HepG2 (cell line): ENCODE measurements at regions not wholly inside any gene's neighbourhood (a gene's known extent, or its start where the extent isn't known, plus 50 kb on each side); places are given as distances from the start of the nearest gene placed in this dataset.

Experiments
- ATAC-seq: fragments of 200-7000 bp; cut with Tn5 transposase; 3 replicates; pipeline ENCODE4 v1.9.1; 2020; ENCODE audit warnings: mild to moderate bottlenecking, moderate library complexity
- BruUV-seq: library from RNA; stranded (reverse); fragments of 400-500 nt; replicated peaks from 2 replicates; lab custom pipeline; 2021; lab: Mats Ljungman, UMichigan
- CTCF ChIA-PET: fragments of 300-600 bp; formaldehyde crosslinking; extraction: SDS; loops from one replicate; lab custom pipeline; 2021; ENCODE audit warnings: low total read pairs, inconsistent platforms, low intra/inter-chr PET ratio; lab: Yijun Ruan, JAX
- POLR2A ChIA-PET: fragments of 350-600 bp; sonication (Branson Sonifier 250); formaldehyde crosslinking; loops from one replicate; lab custom pipeline; 2020; ENCODE audit warnings: antibody characterized with exemption, inconsistent platforms; lab: Yijun Ruan, JAX
- DNase-seq: peaks from one replicate; pipeline ENCODE4 v3.0.0-alpha.2; 2015; ENCODE audit warnings: low spot score
- FAIRE-seq: peaks from 3 replicates; lab custom pipeline; 2011; peaks lifted over from hg19 to GRCh38; lab: Jason Lieb, UNC
- H2AFZ ChIP-seq: one replicate; pipeline ENCODE4 v1.6.1; 2011; ENCODE audit warnings: low read length, inconsistent platforms
- H3K27ac ChIP-seq: fragments of 300-600 bp; 3 replicates; pipeline ENCODE4 v1.8.0; 2011; ENCODE audit warnings: mixed run types, mild to moderate bottlenecking, mixed read lengths, low read length, inconsistent platforms; ENCODE audit not compliant: insufficient read depth; ENCODE audit errors: extremely low read length
- H3K27me3 ChIP-seq, 2 experiments: fragments of 200-600 bp in 1 of 2; 2 replicates in 1 of 2; 3 replicates in 1 of 2; pipeline versions ENCODE4 v1.6.0 to v1.8.0; 2011; ENCODE audit warnings: low read length in 2 of 2, mild to moderate bottlenecking in 2 of 2, moderate library complexity in 2 of 2, inconsistent platforms in 1 of 2; ENCODE audit not compliant: insufficient read depth in 2 of 2, control insufficient read depth in 1 of 2
- H3K36me3 ChIP-seq, 2 experiments: fragments of 200-600 bp in 1 of 2; replicated peaks in 1 of 2; 2 replicates in 1 of 2; 3 replicates in 1 of 2; pipeline versions ENCODE4 v1.5.1 to v1.8.0; 2011; ENCODE audit warnings: low read length in 2 of 2, inconsistent platforms in 1 of 2; ENCODE audit not compliant: insufficient read depth in 2 of 2, control insufficient read depth in 1 of 2
- H3K4me1 ChIP-seq: 2 replicates; pipeline ENCODE4 v1.5.1; 2012; ENCODE audit warnings: low read length, inconsistent platforms; ENCODE audit not compliant: insufficient read depth
- H3K4me2 ChIP-seq: 2 replicates; pipeline ENCODE4 v1.6.0; 2011; ENCODE audit warnings: low read depth, low read length, inconsistent platforms
- H3K4me3 ChIP-seq, 3 experiments: fragments of 200-600 bp in 1 of 3; sonication (generic), shearing (Covaris generic) in 1 of 3; replicated peaks in 1 of 3; 2 replicates each; pipeline ENCODE4 v1.5.1; 2011 to 2016; ENCODE audit warnings: low read length in 3 of 3, inconsistent platforms in 2 of 3, low read depth in 2 of 3, mild to moderate bottlenecking in 2 of 3, control low read depth in 1 of 3, mixed read lengths in 1 of 3; ENCODE audit not compliant: insufficient read depth in 1 of 3
- H3K79me2 ChIP-seq: one replicate; pipeline ENCODE4 v1.6.1; 2011; ENCODE audit warnings: low read length, inconsistent platforms; ENCODE audit not compliant: insufficient read depth
- H3K9ac ChIP-seq: 2 replicates; pipeline ENCODE4 v1.6.0; 2011; ENCODE audit warnings: mild to moderate bottlenecking, low read depth, low read length, inconsistent platforms; ENCODE audit not compliant: insufficient read depth
- H3K9me3 ChIP-seq: 2 replicates; pipeline ENCODE4 v1.5.1; 2012; ENCODE audit warnings: mild to moderate bottlenecking, low read length
- H4K20me1 ChIP-seq: 2 replicates; pipeline ENCODE4 v1.6.0; 2011; ENCODE audit warnings: inconsistent platforms, mild to moderate bottlenecking, low read length, moderate library complexity; ENCODE audit not compliant: insufficient read depth
- ATF1 ChIP-seq: IDR thresholded peaks from 2 replicates; pipeline ENCODE4 v1.6.1; 2016; ENCODE audit warnings: mild to moderate bottlenecking, control low read depth
- DNMT3B ChIP-seq: conservative IDR thresholded peaks from 2 replicates; pipeline ENCODE4 v1.6.1; 2016; ENCODE audit warnings: missing biosample characterization, control low read depth
- FOXP1 ChIP-seq, 2 experiments: fragments of 450-650 bp in 1 of 2; IDR thresholded peaks; 2 replicates each; pipeline ENCODE4 v1.6.1; 2017 to 2018; ENCODE audit warnings: antibody characterized with exemption in 1 of 2
- HMG20B ChIP-seq: conservative IDR thresholded peaks from 2 replicates; pipeline ENCODE4 v1.6.1; 2016; ENCODE audit warnings: missing genetic modification reagents, missing compliant biosample characterization
- MATR3 ChIP-seq: sonication (generic); formaldehyde crosslinking; IDR thresholded peaks from 2 replicates; pipeline ENCODE4 v1.4.0; 2020; ENCODE audit warnings: missing genetic modification reagents
- NR3C1 ChIP-seq: sonication (generic); formaldehyde crosslinking; IDR thresholded peaks from 2 replicates; pipeline ENCODE4 v1.4.0; 2020; ENCODE audit warnings: missing genetic modification reagents
- in situ Hi-C: cut with HindIII; loops from 2 replicates; pipeline ENCODE4 v1.10.0; 2017; ENCODE audit warnings: low pct_unique_long_range_greater_than_20kb; ENCODE audit not compliant: extremely low pct_ligation_motif_present
- intact Hi-C: fragments of 100-400 bp; cut with micrococcal nuclease; formaldehyde crosslinking; loops from one replicate; pipeline ENCODE4 v1.10.0; 2022; ENCODE audit not compliant: unreplicated experiment
- TF ChIP-seq, protein P1 (sequence below): IDR thresholded peaks from 2 replicates; pipeline ENCODE4 v1.6.1; 2016; ENCODE audit warnings: missing compliant biosample characterization, missing genetic modification reagents, borderline replicate concordance
- TF ChIP-seq, protein P2 (sequence below): IDR thresholded peaks from 2 replicates; pipeline ENCODE4 v1.6.1; 2016; ENCODE audit warnings: low read depth, borderline replicate concordance
- TF ChIP-seq, protein P3 (sequence below): sonication (generic); formaldehyde crosslinking; IDR thresholded peaks from 2 replicates; pipeline ENCODE4 v1.4.0; 2020; ENCODE audit warnings: mild to moderate bottlenecking, missing genetic modification reagents
- TF ChIP-seq, protein P4 (sequence below), 2 experiments: fragments of 450-650 bp in 1 of 2; sonication (generic) in 1 of 2; formaldehyde crosslinking in 1 of 2; IDR thresholded peaks; 2 replicates each; pipeline versions ENCODE4 v1.6.1 to v1.8.0; 2016 to 2022; ENCODE audit warnings: antibody characterized with exemption in 1 of 2, mild to moderate bottlenecking in 1 of 2, missing genetic modification reagents in 1 of 2

DNA sequence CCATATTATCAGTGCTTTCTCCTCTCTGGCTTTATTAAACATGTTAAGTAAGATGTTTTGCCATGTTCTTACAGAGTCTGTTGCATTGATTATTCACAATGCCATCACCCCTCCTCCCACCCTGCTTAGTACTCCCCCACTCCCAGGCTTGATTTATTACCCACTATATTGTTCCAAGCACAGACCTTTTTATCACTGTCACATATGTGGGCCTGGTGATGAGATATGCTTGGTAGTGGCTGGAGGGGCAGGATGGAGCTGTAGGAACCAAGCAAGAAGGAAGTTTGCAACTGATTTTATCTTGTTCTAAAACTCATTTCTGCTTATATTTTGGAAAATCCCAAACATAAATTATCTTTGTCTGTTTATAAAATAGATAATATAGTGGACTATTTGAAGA is 748.2 kb upstream of the CELF4 start:
- no peaks in the 10 kb centered on the region for H3K9me3 ChIP-seq
- TF ChIP-seq MATR3: no peak
- TF ChIP-seq, protein P1, sequence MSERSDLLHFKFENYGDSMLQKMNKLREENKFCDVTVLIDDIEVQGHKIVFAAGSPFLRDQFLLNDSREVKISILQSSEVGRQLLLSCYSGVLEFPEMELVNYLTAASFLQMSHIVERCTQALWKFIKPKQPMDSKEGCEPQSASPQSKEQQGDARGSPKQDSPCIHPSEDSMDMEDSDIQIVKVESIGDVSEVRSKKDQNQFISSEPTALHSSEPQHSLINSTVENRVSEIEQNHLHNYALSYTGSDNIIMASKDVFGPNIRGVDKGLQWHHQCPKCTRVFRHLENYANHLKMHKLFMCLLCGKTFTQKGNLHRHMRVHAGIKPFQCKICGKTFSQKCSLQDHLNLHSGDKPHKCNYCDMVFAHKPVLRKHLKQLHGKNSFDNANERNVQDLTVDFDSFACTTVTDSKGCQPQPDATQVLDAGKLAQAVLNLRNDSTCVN (CRISPR knock-in tag): no peak
- TF ChIP-seq DNMT3B (CRISPR knock-in tag): no peak
- TF ChIP-seq, protein P2, sequence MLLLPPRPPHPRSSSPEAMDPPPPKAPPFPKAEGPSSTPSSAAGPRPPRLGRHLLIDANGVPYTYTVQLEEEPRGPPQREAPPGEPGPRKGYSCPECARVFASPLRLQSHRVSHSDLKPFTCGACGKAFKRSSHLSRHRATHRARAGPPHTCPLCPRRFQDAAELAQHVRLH (CRISPR knock-in tag): no peak
- no peak for TF ChIP-seq ATF1 (CRISPR knock-in tag)
- no peak for TF ChIP-seq FOXP1 (IDR thresholded peaks at IDR 0.05)
- no peak for TF ChIP-seq FOXP1 (CRISPR knock-in tag; IDR thresholded peaks at IDR 0.05)
- TF ChIP-seq, protein P3, sequence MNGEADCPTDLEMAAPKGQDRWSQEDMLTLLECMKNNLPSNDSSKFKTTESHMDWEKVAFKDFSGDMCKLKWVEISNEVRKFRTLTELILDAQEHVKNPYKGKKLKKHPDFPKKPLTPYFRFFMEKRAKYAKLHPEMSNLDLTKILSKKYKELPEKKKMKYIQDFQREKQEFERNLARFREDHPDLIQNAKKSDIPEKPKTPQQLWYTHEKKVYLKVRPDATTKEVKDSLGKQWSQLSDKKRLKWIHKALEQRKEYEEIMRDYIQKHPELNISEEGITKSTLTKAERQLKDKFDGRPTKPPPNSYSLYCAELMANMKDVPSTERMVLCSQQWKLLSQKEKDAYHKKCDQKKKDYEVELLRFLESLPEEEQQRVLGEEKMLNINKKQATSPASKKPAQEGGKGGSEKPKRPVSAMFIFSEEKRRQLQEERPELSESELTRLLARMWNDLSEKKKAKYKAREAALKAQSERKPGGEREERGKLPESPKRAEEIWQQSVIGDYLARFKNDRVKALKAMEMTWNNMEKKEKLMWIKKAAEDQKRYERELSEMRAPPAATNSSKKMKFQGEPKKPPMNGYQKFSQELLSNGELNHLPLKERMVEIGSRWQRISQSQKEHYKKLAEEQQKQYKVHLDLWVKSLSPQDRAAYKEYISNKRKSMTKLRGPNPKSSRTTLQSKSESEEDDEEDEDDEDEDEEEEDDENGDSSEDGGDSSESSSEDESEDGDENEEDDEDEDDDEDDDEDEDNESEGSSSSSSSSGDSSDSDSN: no peak
- TF ChIP-seq, protein P4, sequence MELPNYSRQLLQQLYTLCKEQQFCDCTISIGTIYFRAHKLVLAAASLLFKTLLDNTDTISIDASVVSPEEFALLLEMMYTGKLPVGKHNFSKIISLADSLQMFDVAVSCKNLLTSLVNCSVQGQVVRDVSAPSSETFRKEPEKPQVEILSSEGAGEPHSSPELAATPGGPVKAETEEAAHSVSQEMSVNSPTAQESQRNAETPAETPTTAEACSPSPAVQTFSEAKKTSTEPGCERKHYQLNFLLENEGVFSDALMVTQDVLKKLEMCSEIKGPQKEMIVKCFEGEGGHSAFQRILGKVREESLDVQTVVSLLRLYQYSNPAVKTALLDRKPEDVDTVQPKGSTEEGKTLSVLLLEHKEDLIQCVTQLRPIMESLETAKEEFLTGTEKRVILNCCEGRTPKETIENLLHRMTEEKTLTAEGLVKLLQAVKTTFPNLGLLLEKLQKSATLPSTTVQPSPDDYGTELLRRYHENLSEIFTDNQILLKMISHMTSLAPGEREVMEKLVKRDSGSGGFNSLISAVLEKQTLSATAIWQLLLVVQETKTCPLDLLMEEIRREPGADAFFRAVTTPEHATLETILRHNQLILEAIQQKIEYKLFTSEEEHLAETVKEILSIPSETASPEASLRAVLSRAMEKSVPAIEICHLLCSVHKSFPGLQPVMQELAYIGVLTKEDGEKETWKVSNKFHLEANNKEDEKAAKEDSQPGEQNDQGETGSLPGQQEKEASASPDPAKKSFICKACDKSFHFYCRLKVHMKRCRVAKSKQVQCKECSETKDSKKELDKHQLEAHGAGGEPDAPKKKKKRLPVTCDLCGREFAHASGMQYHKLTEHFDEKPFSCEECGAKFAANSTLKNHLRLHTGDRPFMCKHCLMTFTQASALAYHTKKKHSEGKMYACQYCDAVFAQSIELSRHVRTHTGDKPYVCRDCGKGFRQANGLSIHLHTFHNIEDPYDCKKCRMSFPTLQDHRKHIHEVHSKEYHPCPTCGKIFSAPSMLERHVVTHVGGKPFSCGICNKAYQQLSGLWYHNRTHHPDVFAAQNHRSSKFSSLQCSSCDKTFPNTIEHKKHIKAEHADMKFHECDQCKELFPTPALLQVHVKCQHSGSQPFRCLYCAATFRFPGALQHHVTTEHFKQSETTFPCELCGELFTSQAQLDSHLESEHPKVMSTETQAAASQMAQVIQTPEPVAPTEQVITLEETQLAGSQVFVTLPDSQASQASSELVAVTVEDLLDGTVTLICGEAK (IDR thresholded peaks at IDR 0.05): no peak
- TF ChIP-seq, protein P4 (CRISPR knock-in tag; IDR thresholded peaks at IDR 0.05): no peak
- TF ChIP-seq HMG20B (CRISPR knock-in tag): no peak
- no peak for TF ChIP-seq NR3C1
- no peak overlapping the region for H3K4me3 ChIP-seq
- intact Hi-C loops: no loop called here
- H3K9ac ChIP-seq: no peak overlapping the region
- no TSS peak for BruUV-seq
- H2AFZ ChIP-seq: no peak overlapping the region
- no peak for ATAC-seq
- no peak for FAIRE-seq
- H3K4me2 ChIP-seq: no peak overlapping the region
- H3K36me3 ChIP-seq: no peaks in the 10 kb centered on the region
- in situ Hi-C loops: no loop called here
- no peaks in the 10 kb centered on the region for H4K20me1 ChIP-seq
- no peaks in the 10 kb centered on the region for H3K79me2 ChIP-seq
- no peak overlapping the region for H3K27ac ChIP-seq
- no peaks in the 10 kb centered on the region for H3K4me1 ChIP-seq
- H3K27me3 ChIP-seq: no peaks in the 10 kb centered on the region
- no peak for DNase-seq
- ChIA-PET POLR2A (no interaction called here), CTCF (no interaction called here)
